Psoas muscle (tissue), 7 donors: ENCODE measurements at regions not wholly inside any gene's neighbourhood (a gene's known extent, or its start where the extent isn't known, plus 50 kb on each side); places are given as distances from the start of the nearest gene placed in this dataset.
A peak's percentile ranks its signal among the peaks of the same experiment; 100 is the strongest.

Experiments used
- ATAC-seq, 4 donors: fragments of 200-7000 bp; cut with Tn5 transposase; one replicate each; pipeline ENCODE4 v1.9.1; 2020; ENCODE audit warnings: moderate library complexity in 3 of 4, mild to moderate bottlenecking in 2 of 4
- DNase-seq, 2 donors: peaks; one replicate each; pipeline ENCODE4 v3.0.0-alpha.2; 2020
- H3K27ac ChIP-seq: fragments of 200-600 bp; one replicate; pipeline ENCODE4 v1.8.0; 2022
- H3K27me3 ChIP-seq, 3 donors: fragments of 200-600 bp in 1 of 3; one replicate each; pipeline versions ENCODE4 v1.6.1 to v1.8.0; 2013 to 2022; ENCODE audit warnings: low read length in 2 of 3, mild to moderate bottlenecking in 2 of 3, moderate library complexity in 1 of 3; ENCODE audit not compliant: insufficient read depth in 3 of 3
- H3K36me3 ChIP-seq, 2 donors: fragments of 200-600 bp in 1 of 2; one replicate each; pipeline versions ENCODE4 v1.6.1 to v1.8.0; 2013 to 2022; ENCODE audit warnings: low read depth in 1 of 2, mild to moderate bottlenecking in 1 of 2, moderate library complexity in 1 of 2; ENCODE audit not compliant: insufficient read depth in 1 of 2
- H3K4me1 ChIP-seq: fragments of 200-600 bp; one replicate; pipeline ENCODE4 v1.8.0; 2022
- H3K4me3 ChIP-seq: fragments of 200-600 bp; one replicate; pipeline ENCODE4 v1.8.0; 2022; ENCODE audit warnings: mild to moderate bottlenecking
- H3K9me3 ChIP-seq: fragments of 200-600 bp; one replicate; pipeline ENCODE4 v1.8.0; 2022
- CTCF ChIP-seq: fragments of 200-600 bp; IDR thresholded peaks from one replicate; pipeline ENCODE4 v1.8.0; 2022; ENCODE audit warnings: antibody characterized with exemption
- WGBS, 3 donors: extraction: QIAGEN DNeasy Blood & Tissue Kit; methylation state at CpG; one replicate each; pipeline versions ENCODE4 v1.1.6 to v1.1.7; 2013; 5-methylcytosine and 5-hydroxymethylcytosine counted together
- intact Hi-C, 2 donors: fragments of 100-400 bp; cut with DNase I; formaldehyde crosslinking; loops; one replicate each; pipeline versions ENCODE4 v1.11.0 to v1.14.2; 2022
- donor health status: healthy with polysubstance abuse.
- donor health status: DM: no; HTN: no; CAD: no; lungs with moderate emphysema.
- donor health status: Bipolar disorder and iron deficiency.
- donor health status: healthy.
- donor health status: DM: yes; HTN: yes; CAD: no.
- donor health status: DM: no; HTN: no; CAD: no.
- donor health status: DM: yes; HTN: yes; CAD: no.

- TF ChIP-seq CTCF: no peak
- no peak for DNase-seq
- Histone ChIP-seq H3K36me3 (no peaks in the 10 kb centered on the region), H3K9me3 (no peaks in the 10 kb centered on the region), H3K27me3 (no peaks in the 10 kb centered on the region), H3K4me3 (no peak overlapping the region), H3K27ac (no peak overlapping the region), H3K4me1 (no peaks in the 10 kb centered on the region)
- intact Hi-C loops: no loop called here
- no peak for ATAC-seq
These were observed 50.1 kb upstream of the ZNF608 start for GRCh38 chr5:124796495-124796894.

DNA sequence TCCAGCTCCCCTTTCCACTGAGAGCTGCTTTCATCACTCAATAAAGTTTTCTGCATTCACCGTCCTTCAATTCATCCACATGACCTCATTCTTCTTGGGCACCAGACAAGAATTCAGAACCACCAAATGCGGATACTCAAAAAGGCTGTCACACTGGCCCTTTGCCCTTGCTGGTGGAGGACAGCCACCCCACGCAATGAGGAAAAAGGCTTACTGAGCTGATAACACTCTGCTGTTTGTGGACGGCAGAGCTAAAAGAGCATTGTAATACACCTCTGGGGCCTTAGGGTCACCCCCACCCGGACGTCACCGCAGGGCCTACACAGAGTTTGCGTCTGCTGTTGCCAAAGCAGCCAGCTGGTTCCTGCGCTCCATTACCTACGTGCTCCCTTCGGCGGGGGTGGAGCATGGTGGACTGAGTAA is 51.2 kb upstream of the ZNF608 start:
- WGBS, 3 donors: 67 to 78% (median 74%) methylated on average over 12 of the region's 12 CpGs
- peak in 1 of 4 donors; percentile 64 for ATAC-seq
- H3K36me3 ChIP-seq: no peaks in the 10 kb centered on the region
- no peaks in the 10 kb centered on the region for H3K4me1 ChIP-seq
- intact Hi-C loops: no loop called here
- H3K9me3 ChIP-seq: no peaks in the 10 kb centered on the region
- DNase-seq: no peak
- no peaks in the 10 kb centered on the region for H3K27me3 ChIP-seq
- TF ChIP-seq CTCF: no peak
- H3K27ac ChIP-seq: no peak overlapping the region
- no peak overlapping the region for H3K4me3 ChIP-seq

- no peaks in the 10 kb centered on the region for H3K27me3 ChIP-seq
- no peak for ATAC-seq
- no peaks in the 10 kb centered on the region for H3K9me3 ChIP-seq
- H3K4me3 ChIP-seq: no peak overlapping the region
- H3K27ac ChIP-seq: no peak overlapping the region
- H3K4me1 ChIP-seq: no peaks in the 10 kb centered on the region
- no peaks in the 10 kb centered on the region for H3K36me3 ChIP-seq
- intact Hi-C loops: no loop called here
- no peak for DNase-seq
- 92 to 94% (median 93%) methylated on average over 3 of the region's 3 CpGs for WGBS, 3 donors
- no peak for TF ChIP-seq CTCF
These were observed 52.5 kb upstream of the ZNF608 start for GRCh38 chr5:124798890-124799289.

- TF ChIP-seq CTCF: no peak
- Histone ChIP-seq H3K27ac (no peak overlapping the region), H3K9me3 (no peaks in the 10 kb centered on the region), H3K4me3 (no peak overlapping the region), H3K27me3 (no peaks in the 10 kb centered on the region), H3K4me1 (no peaks in the 10 kb centered on the region), H3K36me3 (no peaks in the 10 kb centered on the region)
- 64 to 85% (median 70%) methylated on average over 3 of the region's 3 CpGs for WGBS, 3 donors
- ATAC-seq (no peak), DNase-seq (no peak)
- intact Hi-C loops: no loop called here
These were observed 55.1 kb upstream of the ZNF608 start for GRCh38 chr5:124801551-124801950.

DNA sequence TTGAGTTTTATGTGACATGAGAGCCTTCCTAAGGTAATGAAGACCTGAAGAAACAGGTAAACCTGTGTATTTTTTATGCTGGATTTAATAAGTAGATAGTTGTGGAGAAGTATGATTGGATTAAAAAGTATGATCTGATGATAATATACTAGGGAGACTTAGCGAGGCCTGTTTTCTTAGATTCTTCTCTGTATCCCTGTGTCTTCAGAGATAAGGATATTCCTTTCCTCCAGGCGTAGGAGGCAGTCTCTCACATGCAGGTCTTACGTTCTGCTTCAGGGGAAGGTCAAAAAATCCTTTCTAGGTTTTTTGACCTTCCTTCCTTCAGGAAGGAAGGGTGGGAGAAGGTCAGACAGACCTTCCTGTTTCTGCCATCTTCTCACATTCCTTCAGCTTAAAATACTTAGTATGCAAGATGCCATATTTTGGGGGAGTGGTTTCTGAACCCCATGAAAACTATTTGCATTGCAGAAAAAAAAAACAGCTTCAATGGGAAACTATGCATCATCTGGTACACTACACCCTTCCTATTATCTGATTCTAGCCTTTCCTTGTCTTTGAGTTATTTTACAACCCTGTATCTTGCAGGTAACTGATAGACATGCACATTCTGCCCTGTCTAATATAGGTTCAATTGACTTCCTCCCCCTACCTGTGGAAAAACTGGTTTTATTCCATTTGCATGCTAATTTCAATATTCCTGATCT is 57.3 kb upstream of the ZNF608 start:
- no peak for ATAC-seq
- Histone ChIP-seq H3K4me3 (no peak overlapping the region), H3K4me1 (no peaks in the 10 kb centered on the region), H3K9me3 (no peaks in the 10 kb centered on the region), H3K27me3 (no peaks in the 10 kb centered on the region), H3K27ac (no peak overlapping the region), H3K36me3 (no peaks in the 10 kb centered on the region)
- 81 to 100% (median 85%) methylated on average over 3 of the region's 3 CpGs for WGBS, 3 donors
- no peak for DNase-seq
- intact Hi-C loops: no loop called here
- TF ChIP-seq CTCF: no peak
